H1 (cell line): ENCODE measurements at regions not wholly inside any gene's neighbourhood (a gene's known extent, or its start where the extent isn't known, plus 50 kb on each side); places are given as distances from the start of the nearest gene placed in this dataset.

ENCODE experiments used
- CTCF ChIA-PET: fragments of 300-600 bp; sonication (Branson Sonifier 250); formaldehyde crosslinking; loops from one replicate; lab custom pipeline; 2021; ENCODE audit not compliant: partially characterized antibody; lab: Charles Lee
- POLR2A ChIA-PET: fragments of 300-600 bp; sonication (Branson Sonifier 250); formaldehyde crosslinking; loops from one replicate; lab custom pipeline; 2021; ENCODE audit warnings: inconsistent platforms; ENCODE audit not compliant: partially characterized antibody; lab: Charles Lee
- DNase-seq, 2 experiments: peaks; one replicate each; pipeline versions ENCODE4 v3.0.0 to v3.0.0-alpha.2; 2010 to 2022; ENCODE audit warnings: low spot score in 2 of 2, low read depth in 1 of 2, mixed read lengths in 1 of 2
- FAIRE-seq: peaks from 2 replicates; lab custom pipeline; 2011; peaks lifted over from hg19 to GRCh38; lab: Jason Lieb, UNC
- H2AFZ ChIP-seq: 2 replicates; pipeline ENCODE4 v1.8.1; 2012; ENCODE audit warnings: low read length, inconsistent platforms
- H2AK5ac ChIP-seq: 2 replicates; pipeline ENCODE4 v1.6.1; 2013; ENCODE audit warnings: low read depth, low read length
- H2BK120ac ChIP-seq: replicated peaks from 2 replicates; pipeline ENCODE3; 2013; ENCODE audit warnings: low read depth, low read length, inconsistent platforms
- H2BK12ac ChIP-seq: 2 replicates; pipeline ENCODE4 v1.6.1; 2013; ENCODE audit warnings: low read depth, low read length
- H2BK15ac ChIP-seq: 2 replicates; pipeline ENCODE4 v1.6.1; 2013; ENCODE audit warnings: low read length
- H2BK20ac ChIP-seq: 2 replicates; pipeline ENCODE4 v1.6.1; 2013; ENCODE audit warnings: low read length
- H2BK5ac ChIP-seq: 2 replicates; pipeline ENCODE4 v1.6.1; 2013; ENCODE audit warnings: low read depth, low read length
- H3K14ac ChIP-seq: 2 replicates; pipeline ENCODE4 v1.6.1; 2013; ENCODE audit warnings: inconsistent platforms; ENCODE audit not compliant: insufficient read length
- H3K18ac ChIP-seq: 2 replicates; pipeline ENCODE4 v1.6.1; 2013; ENCODE audit warnings: low read length; ENCODE audit errors: extremely low read depth
- H3K23ac ChIP-seq: 2 replicates; pipeline ENCODE4 v1.6.1; 2013; ENCODE audit warnings: inconsistent platforms; ENCODE audit not compliant: insufficient read length
- H3K23me2 ChIP-seq: 2 replicates; pipeline ENCODE4 v1.6.1; 2013; ENCODE audit warnings: low read depth, low read length
- H3K27ac ChIP-seq: 2 replicates; pipeline ENCODE4 v1.6.1; 2011; ENCODE audit warnings: low read depth, low read length, inconsistent platforms
- H3K27me3 ChIP-seq, 4 experiments: replicated peaks in 1 of 4; 1 replicate in 1 of 4; 2 replicates in 3 of 4; pipeline versions ENCODE4 v1.6.1 to v1.8.1; 2011 to 2013; ENCODE audit warnings: low read length in 3 of 4, mild to moderate bottlenecking in 3 of 4, inconsistent platforms in 2 of 4, mixed read lengths in 2 of 4, moderate library complexity in 1 of 4; ENCODE audit not compliant: control insufficient read depth in 3 of 4, insufficient read depth in 3 of 4; ENCODE audit errors: extremely low read depth in 1 of 4
- H3K36me3 ChIP-seq, 4 experiments: 2 replicates each; pipeline versions ENCODE4 v1.6.1 to v1.8.1; 2011 to 2013; ENCODE audit warnings: mild to moderate bottlenecking in 4 of 4, low read length in 3 of 4, moderate library complexity in 2 of 4, control low read depth in 1 of 4, inconsistent platforms in 1 of 4; ENCODE audit not compliant: insufficient read depth in 4 of 4, control insufficient read depth in 2 of 4
- H3K4ac ChIP-seq: replicated peaks from 2 replicates; pipeline ENCODE3; 2013; ENCODE audit warnings: low read length, low read depth, mixed read lengths, inconsistent platforms; ENCODE audit not compliant: insufficient read length
- H3K4me1 ChIP-seq, 4 experiments: replicated peaks in 1 of 4; 1 replicate in 1 of 4; 2 replicates in 3 of 4; pipeline versions ENCODE4 v1.6.1 to v1.8.1; 2011 to 2013; ENCODE audit warnings: low read length in 3 of 4, inconsistent platforms in 2 of 4, mixed read lengths in 1 of 4; ENCODE audit not compliant: insufficient read depth in 4 of 4, control insufficient read depth in 3 of 4
- H3K4me2 ChIP-seq, 2 experiments: 2 replicates each; pipeline versions ENCODE4 v1.6.1 to v1.8.1; 2011 to 2013; ENCODE audit warnings: low read depth in 2 of 2, low read length in 2 of 2, control low read depth in 1 of 2, inconsistent platforms in 1 of 2, mild to moderate bottlenecking in 1 of 2; ENCODE audit not compliant: insufficient read depth in 1 of 2
- H3K4me3 ChIP-seq, 4 experiments: fragments of 200-600, 300-600 bp in 1 of 4; sonication (generic), shearing (Covaris generic), sonication (Bioruptor Twin) in 1 of 4; 2 replicates each; pipeline versions ENCODE4 v1.5.1 to v1.8.1; 2011 to 2016; ENCODE audit warnings: low read length in 4 of 4, low read depth in 3 of 4, control low read depth in 2 of 4, inconsistent platforms in 2 of 4, mild to moderate bottlenecking in 2 of 4, mixed read lengths in 1 of 4, moderate library complexity in 1 of 4; ENCODE audit not compliant: insufficient read depth in 2 of 4; ENCODE audit errors: extremely low read depth in 1 of 4
- H3K56ac ChIP-seq: replicated peaks from 2 replicates; pipeline ENCODE3; 2013; ENCODE audit warnings: low read depth, mild to moderate bottlenecking, mixed read lengths, low read length, inconsistent platforms; ENCODE audit not compliant: insufficient read length
- H3K79me1 ChIP-seq: 2 replicates; pipeline ENCODE4 v1.6.1; 2013; ENCODE audit warnings: low read depth, low read length, control low read depth
- H3K79me2 ChIP-seq, 2 experiments: 2 replicates each; pipeline versions ENCODE4 v1.6.1 to v1.8.1; 2012 to 2013; ENCODE audit warnings: low read length in 2 of 2, mild to moderate bottlenecking in 2 of 2, inconsistent platforms in 1 of 2; ENCODE audit not compliant: insufficient read depth in 2 of 2, control insufficient read depth in 1 of 2
- H3K9ac ChIP-seq, 4 experiments: replicated peaks in 1 of 4; 1 replicate in 1 of 4; 2 replicates in 3 of 4; pipeline versions ENCODE4 v1.6.1 to v1.8.1; 2011 to 2013; ENCODE audit warnings: low read depth in 3 of 4, low read length in 3 of 4, control low read depth in 2 of 4, mild to moderate bottlenecking in 2 of 4, moderate library complexity in 2 of 4, inconsistent platforms in 1 of 4; ENCODE audit errors: extremely low read depth in 1 of 4
- H3K9me3 ChIP-seq, 2 experiments: 2 replicates each; pipeline versions ENCODE4 v1.6.1 to v1.8.1; 2012 to 2013; ENCODE audit warnings: mild to moderate bottlenecking in 2 of 2, moderate library complexity in 2 of 2, control low read depth in 1 of 2, inconsistent platforms in 1 of 2, low read depth in 1 of 2, low read length in 1 of 2, mixed read lengths in 1 of 2; ENCODE audit not compliant: insufficient read depth in 2 of 2
- H4K20me1 ChIP-seq, 2 experiments: replicated peaks in 1 of 2; 2 replicates each; pipeline versions ENCODE3 to v1.8.1; 2011 to 2013; ENCODE audit warnings: inconsistent platforms in 2 of 2, low read length in 2 of 2, mild to moderate bottlenecking in 1 of 2; ENCODE audit not compliant: insufficient read depth in 2 of 2, control insufficient read depth in 1 of 2
- H4K5ac ChIP-seq: 2 replicates; pipeline ENCODE4 v1.6.1; 2013; ENCODE audit warnings: low read length, low read depth, mixed read lengths, inconsistent platforms; ENCODE audit not compliant: insufficient read length
- H4K8ac ChIP-seq: 2 replicates; pipeline ENCODE4 v1.8.0; 2013; ENCODE audit warnings: mild to moderate bottlenecking, moderate library complexity, low read length, inconsistent platforms; ENCODE audit not compliant: insufficient read depth; ENCODE audit errors: extremely low read depth
- H4K91ac ChIP-seq: replicated peaks from 2 replicates; pipeline ENCODE3; 2013; ENCODE audit warnings: low read length, mixed read lengths, inconsistent platforms; ENCODE audit not compliant: insufficient read length
- CHD7 ChIP-seq: fragments of 300-600 bp; sonication (generic); IDR thresholded peaks from 2 replicates; pipeline ENCODE4 v1.7.1; 2012; ENCODE audit warnings: low read length, moderate library complexity, mild to moderate bottlenecking, inconsistent platforms; ENCODE audit not compliant: insufficient replicate concordance
- WGBS, 2 experiments: shearing (Covaris generic) in 1 of 2; methylation state at CpG; one replicate each; pipeline versions ENCODE4 v1.1.6 to v1.1.7; 2013 to 2015; ENCODE audit warnings: low lambda C conversion rate in 2 of 2, mixed read lengths in 2 of 2, inconsistent platforms in 1 of 2, low coverage in 1 of 2, missing lambda C conversion rate in 1 of 2; ENCODE audit not compliant: insufficient replicate concordance in 2 of 2, insufficient coverage in 1 of 2, insufficient read length in 1 of 2; ENCODE audit errors: extremely low coverage in 1 of 2, missing lambda C conversion rate in 1 of 2; 5-methylcytosine and 5-hydroxymethylcytosine counted together

- Histone ChIP-seq H3K27ac (no peak overlapping the region), H3K4ac (no peak overlapping the region), H2BK120ac (no peak overlapping the region), H2AK5ac (no peak overlapping the region), H3K79me2 (no peaks in the 10 kb centered on the region), H2BK20ac (no peak overlapping the region), H3K4me1 (no peaks in the 10 kb centered on the region), H3K27me3 (no peaks in the 10 kb centered on the region), H3K9ac (no peak overlapping the region), H2AFZ (no peak overlapping the region), H2BK12ac (no peak overlapping the region), H2BK5ac (no peak overlapping the region), H2BK15ac (no peak overlapping the region), H3K79me1 (no peaks in the 10 kb centered on the region), H3K23ac (no peak overlapping the region), H3K36me3 (no peaks in the 10 kb centered on the region), H3K4me2 (no peak overlapping the region), H4K20me1 (no peaks in the 10 kb centered on the region), H3K23me2 (no peaks in the 10 kb centered on the region), H3K4me3 (no peak overlapping the region), H3K14ac (no peak overlapping the region), H4K91ac (no peak overlapping the region), H4K5ac (no peak overlapping the region), H3K18ac (no peak overlapping the region), H3K56ac (no peak overlapping the region), H4K8ac (no peak overlapping the region), H3K9me3 (no peaks in the 10 kb centered on the region)
- POLR2A ChIA-PET, result no interaction called here
- WGBS, 2 experiments, result 96% methylated on average over 4 of the region's 4 CpGs; no CpG with 5 or more reads in 1 of the 2 experiments
- CTCF ChIA-PET, result no interaction called here
- FAIRE-seq (no peak), DNase-seq (no peak)
- TF ChIP-seq CHD7, result no peak
Observed at GRCh38 chr14:49105512-49105911, 480.7 kb downstream of the RPS29 start.
